Smooth muscle cell of the brain vasculature (primary cell): ENCODE measurements at regions not wholly inside any gene's neighbourhood (a gene's known extent, or its start where the extent isn't known, plus 50 kb on each side); places are given as distances from the start of the nearest gene placed in this dataset.
"Not testable (repeated sequence)": the region's sequence is repeated elsewhere in the genome, so short reads cannot be mapped to it uniquely, and the experiment has no call there.

Experiments
- DNase-seq: peaks from one replicate; pipeline ENCODE4 v3.0.0-alpha.2; 2012; ENCODE audit warnings: low read depth, low spot score

DNA sequence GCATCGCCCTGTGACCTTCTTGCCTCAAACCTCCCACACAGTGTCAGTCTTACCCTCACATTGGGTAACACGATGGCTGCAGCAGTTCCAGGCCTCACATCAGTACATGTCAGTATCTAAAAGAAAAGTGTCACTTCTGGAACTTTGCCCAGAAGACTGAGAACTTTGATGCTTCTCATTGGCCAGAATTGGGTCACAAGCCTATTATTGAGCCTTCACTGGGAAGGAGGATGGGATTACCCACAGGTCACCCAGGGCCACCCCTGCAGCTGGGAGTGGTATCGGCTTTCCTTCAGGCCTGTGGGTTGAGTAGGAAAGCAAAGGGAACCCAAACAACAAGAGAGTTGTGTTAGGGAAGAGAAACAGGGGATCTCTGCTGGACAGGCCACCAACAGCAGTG, 111.5 kb downstream of the NPY start:
- no peak for DNase-seq

DNA sequence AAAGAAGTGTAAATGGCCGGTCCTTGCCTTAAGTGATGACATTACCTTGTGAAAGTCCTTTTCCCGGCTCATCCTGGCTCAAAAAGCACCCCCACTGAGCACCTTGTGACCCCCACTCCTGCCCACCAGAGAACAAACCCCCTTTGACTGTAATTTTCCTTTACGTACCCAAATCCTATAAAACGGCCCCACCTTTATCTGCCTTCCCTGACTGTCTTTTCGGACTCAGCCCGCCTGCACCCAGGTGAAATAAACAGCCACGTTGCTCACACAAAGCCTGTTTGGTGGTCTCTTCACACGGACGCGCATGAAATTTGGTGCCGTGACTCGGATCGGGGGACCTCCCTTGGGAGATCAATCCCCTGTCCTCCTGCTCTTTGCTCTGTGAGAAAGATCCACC, 112.4 kb downstream of the NPY start:
- DNase-seq = not testable (repeated sequence)

- DNase-seq = peak; percentile 13
These were observed 117.9 kb downstream of the NPY start for GRCh38 chr7:24401628-24402593.

DNA sequence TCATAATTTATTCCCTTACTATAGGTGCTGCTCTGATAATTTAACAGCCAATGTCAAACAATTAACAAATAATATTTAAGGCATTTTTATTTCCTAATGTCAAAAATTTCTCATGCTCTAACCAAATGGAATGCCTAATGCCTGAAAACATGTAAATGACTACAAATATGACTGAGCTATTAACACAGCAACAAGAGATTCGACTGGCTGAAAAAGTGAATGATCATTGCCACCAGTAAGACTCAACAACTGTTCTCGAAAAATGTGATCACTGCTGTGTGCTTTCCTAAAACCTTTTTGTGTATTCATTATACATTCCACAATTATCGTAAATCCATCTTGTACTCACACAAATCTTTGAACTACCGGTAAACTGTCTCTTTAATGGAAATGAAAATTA, 118.7 kb downstream of the NPY start:
- no peak for DNase-seq

DNA sequence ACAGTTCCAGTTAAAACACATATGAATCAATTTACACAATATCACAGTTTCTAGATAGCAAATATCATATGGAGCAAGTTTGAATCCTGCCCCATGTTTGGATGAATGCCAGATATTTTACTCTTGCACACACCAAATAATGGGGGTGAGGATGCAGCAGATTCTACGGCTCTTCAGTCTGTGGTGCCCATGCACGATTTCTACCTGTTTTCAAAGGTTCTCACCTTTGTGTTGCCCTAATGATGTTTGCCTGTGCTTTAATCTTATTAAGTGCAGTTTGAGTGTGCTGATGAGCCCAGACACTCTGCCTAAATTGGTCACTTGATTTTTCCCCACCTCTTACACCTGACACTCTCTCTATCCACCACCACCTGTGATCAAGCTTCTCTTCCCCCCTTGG, 119.6 kb downstream of the NPY start:
- no peak for DNase-seq

DNA sequence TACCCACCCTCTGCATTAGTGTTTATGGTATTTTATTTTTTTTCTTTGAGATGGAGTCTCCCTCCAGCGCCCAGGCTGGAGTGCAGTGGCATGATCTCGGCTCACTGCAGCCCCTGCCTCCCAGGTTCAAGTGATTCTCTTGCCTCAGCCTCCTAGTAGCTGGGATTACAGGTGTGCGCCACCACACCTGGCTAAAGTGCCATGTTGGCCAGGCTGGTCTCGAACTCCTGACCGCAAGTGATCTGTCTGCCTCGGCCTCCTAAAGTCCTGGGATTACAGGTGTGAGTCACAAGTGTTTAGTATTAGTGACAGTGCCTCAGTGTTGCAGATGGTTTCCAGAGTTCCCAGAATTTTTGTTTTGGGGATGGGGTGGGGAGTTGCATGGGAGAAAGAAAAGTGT, 120.3 kb downstream of the NPY start:
- DNase-seq = no peak

DNA sequence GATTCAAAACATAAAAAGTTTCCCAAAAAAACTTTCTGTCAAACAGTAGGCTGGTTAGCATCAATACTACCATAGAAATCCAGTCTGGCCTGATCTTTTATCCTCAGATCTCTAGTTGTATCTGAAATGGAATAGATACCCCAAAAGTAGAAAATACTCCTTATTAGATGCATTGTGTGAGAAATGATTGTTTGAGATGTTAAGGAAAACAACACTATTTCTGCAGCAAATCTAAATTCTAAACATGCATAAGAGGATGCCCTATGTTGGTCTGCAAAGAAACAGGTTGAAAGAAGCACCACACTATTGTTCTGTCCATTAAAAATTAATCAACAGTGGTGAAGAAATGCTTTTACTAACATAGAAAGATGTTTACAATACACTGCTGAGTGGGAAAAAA, 121.0 kb downstream of the NPY start:
- no peak for DNase-seq

GRCh38 chr7:24406053-24406788, 122.2 kb downstream of the NPY start:
- DNase-seq = no peak

DNA sequence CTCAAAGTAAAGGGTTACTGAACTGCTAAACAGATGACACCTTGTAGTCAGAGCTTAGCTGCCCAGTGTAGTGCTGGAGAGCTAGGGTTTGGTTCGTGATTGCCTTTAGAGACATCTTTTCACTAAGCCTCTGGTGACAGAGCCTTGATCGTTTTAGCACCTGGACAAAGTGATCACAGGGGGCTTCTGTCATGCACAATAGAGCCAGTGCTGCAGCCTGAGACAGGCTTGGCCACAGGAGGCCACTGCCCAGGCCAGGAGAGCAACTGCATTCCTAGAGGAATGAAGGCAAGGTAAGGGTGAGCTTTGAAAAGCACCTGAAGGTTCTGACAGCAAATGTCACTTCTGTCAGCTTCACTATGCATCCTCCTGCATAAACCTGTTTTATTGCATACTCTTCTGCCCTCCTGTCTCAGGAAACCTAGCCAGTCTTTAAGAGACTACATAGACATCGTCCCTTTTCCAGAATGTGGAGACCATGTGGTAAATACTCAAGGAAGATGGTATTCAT, 122.9 kb downstream of the NPY start:
- no peak for DNase-seq

GRCh38 chr7:24407965-24408364, 124.0 kb downstream of the NPY start:
- DNase-seq = no peak

- DNase-seq = no peak
These were observed 124.9 kb downstream of the NPY start for GRCh38 chr7:24408798-24409430.

GRCh38 chr7:24409431-24410024, 125.5 kb downstream of the NPY start:
- DNase-seq = no peak

DNA sequence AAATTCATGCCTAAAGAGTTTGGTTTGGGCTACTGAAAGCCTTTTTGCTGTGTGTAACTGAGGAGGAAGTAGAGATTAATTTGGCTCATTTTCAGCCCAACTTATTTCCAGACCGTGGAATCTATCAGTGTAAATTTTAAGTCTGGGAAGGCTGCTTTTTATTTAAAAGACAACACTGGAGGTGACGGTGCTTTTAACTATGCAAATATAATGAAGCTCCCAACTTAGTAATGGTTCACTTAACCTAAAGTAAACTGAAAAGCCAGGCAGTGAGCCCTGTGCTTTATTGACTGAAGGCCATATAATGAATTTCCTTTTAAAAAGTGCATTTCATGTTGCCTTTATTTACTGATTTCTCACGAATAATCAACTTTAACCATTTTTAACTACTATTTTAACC, 127.2 kb downstream of the NPY start:
- DNase-seq = no peak

- DNase-seq = no peak
These were observed 133.6 kb downstream of the NPY start for GRCh38 chr7:24417526-24418120.

- no peak for DNase-seq
These were observed 135.1 kb downstream of the NPY start for GRCh38 chr7:24419077-24419476.

DNA sequence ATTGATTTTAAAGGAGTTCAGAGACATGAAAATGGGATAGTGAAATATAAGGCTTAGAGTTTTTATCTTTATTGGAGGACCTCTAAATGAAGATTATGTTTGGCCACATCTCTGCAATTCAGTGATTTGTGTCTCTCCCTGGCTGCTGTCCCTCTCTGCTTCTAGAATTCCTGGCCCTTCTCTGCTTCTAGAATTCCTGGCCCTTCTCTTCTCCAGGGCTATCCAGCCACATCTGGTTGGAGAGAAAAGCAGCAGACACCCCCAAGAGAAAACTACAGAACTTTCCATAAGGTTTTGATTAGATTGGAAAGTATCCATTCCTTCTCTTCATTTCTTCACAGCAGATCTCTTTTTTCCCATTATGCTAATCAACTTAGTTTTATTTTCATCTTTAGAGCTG, 135.5 kb downstream of the NPY start:
- DNase-seq = no peak

DNA sequence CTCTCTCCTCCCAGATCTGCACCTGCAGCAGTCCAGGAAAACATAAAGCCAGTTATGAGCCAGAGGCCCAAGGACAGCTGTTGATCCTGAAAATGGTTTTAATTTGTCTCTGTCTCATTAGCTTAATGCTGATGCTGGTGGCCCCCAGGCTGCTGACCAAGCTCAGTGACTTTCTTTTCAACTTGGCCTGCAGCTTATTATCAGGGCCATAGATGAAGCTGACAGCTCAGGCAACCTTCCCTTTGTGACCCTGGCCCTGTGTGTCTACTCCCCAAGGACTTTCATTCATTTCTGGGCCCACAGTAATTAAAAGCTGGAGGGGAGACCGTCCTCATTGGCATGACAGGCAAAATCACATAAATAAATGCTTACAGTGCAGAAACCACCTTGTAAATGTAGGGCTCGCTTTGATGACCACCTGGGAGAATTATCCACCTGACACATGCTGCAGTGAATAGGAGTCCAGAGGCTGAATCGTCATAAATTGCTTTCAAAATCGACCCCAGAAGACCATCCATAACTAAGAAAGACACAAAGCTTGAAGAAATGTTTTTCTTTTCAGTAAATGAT, 138.5 kb downstream of the NPY start:
- DNase-seq = no peak

- DNase-seq = no peak
These were observed 141.7 kb downstream of the NPY start for GRCh38 chr7:24425664-24426063.

- DNase-seq = no peak
These were observed 143.1 kb downstream of the NPY start for GRCh38 chr7:24427048-24427447.

- no peak for DNase-seq
These were observed 144.6 kb upstream of the PALS2 start for GRCh38 chr7:24428676-24429075.

GRCh38 chr7:24432677-24433076, 140.6 kb upstream of the PALS2 start:
- no peak for DNase-seq
